ENCODE measurements at regions not wholly inside any gene's neighbourhood (a gene's known extent, or its start where the extent isn't known, plus 50 kb on each side); places are given as distances from the start of the nearest gene placed in this dataset.
"Not testable (repeated sequence)": the region's sequence is repeated elsewhere in the genome, so short reads cannot be mapped to it uniquely, and the experiment has no call there.

DNA sequence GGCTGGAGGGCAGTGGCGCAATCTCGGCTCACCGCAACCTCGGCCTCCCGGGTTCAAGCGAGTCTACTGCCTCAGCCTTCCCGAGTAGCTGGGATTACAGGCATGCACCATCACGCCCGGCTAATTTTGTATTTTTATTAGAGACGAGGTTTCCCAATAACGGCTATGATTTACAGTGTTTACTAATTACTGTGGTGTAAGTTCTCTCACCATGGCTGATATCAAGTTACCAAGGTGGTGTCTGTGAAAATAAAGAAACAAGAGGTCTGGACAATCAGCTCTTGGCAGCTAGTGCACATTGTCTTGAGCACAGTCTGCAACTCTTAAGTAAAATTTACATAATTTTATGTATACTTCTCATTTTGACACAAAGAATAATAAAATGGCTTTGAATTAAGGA lies 385.5 kb upstream of the COX7C start:
- no peak overlapping the region for H3K27ac ChIP-seq
- H3K4me3 ChIP-seq: no peak overlapping the region
- DNase-seq (no peak), ATAC-seq (no peak)
- H3K9me3 ChIP-seq: no peaks in the 10 kb centered on the region
- H3K36me3 ChIP-seq: no peaks in the 10 kb centered on the region
- TF ChIP-seq, protein P1, sequence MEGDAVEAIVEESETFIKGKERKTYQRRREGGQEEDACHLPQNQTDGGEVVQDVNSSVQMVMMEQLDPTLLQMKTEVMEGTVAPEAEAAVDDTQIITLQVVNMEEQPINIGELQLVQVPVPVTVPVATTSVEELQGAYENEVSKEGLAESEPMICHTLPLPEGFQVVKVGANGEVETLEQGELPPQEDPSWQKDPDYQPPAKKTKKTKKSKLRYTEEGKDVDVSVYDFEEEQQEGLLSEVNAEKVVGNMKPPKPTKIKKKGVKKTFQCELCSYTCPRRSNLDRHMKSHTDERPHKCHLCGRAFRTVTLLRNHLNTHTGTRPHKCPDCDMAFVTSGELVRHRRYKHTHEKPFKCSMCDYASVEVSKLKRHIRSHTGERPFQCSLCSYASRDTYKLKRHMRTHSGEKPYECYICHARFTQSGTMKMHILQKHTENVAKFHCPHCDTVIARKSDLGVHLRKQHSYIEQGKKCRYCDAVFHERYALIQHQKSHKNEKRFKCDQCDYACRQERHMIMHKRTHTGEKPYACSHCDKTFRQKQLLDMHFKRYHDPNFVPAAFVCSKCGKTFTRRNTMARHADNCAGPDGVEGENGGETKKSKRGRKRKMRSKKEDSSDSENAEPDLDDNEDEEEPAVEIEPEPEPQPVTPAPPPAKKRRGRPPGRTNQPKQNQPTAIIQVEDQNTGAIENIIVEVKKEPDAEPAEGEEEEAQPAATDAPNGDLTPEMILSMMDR (IDR thresholded peaks at IDR 0.05): no peak
- H3K27me3 ChIP-seq: no peaks in the 10 kb centered on the region
- intact Hi-C loops (cut with DNase I): no loop called here
- H3K4me1 ChIP-seq: no peaks in the 10 kb centered on the region

DNA sequence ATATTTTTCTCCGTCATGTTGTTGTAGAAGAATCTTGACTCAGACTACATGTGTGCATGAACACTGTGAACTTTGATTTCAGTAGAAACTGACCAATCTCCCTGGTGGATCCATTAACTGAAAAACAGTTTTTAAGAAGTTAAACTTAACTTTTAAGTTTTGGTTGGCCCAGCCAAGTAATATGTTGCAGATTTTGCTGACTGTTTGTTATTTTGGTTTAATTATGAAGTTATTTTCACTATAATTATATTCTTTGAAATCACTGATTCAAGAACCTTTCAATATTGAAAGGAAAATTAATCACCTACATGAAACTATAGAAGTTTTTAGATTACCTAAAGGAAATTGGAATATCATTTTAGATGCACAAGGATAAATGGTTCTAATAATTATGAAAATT lies 373.6 kb upstream of the COX7C start:
- Histone ChIP-seq H3K4me3 (no peak overlapping the region), H3K4me1 (no peaks in the 10 kb centered on the region), H3K27ac (no peak overlapping the region), H3K27me3 (no peaks in the 10 kb centered on the region), H3K36me3 (no peaks in the 10 kb centered on the region), H3K9me3 (no peaks in the 10 kb centered on the region)
- TF ChIP-seq, protein P1 (IDR thresholded peaks at IDR 0.05): no peak
- intact Hi-C loops (cut with DNase I): no loop called here
- ATAC-seq (no peak), DNase-seq (no peak)

DNA sequence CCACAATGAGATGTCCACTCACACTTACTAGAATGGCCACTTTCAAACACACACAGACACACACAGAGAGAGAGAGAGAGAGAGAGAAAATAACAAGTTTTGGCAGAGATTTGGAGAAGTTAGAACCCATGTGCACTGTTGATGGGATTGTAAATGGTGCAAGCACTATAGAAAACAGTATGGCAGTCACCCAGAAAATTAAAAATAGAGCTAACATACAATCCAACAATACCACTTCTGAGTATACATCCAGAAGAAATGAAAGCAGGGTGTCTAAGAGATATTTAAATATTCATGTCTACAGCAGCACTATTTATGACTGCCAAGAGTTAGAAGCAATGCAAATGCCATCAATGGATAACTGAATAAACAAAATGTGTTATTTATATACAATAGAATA lies 359.9 kb upstream of the COX7C start:
- H3K27ac ChIP-seq: no peak overlapping the region
- H3K9me3 ChIP-seq: no peaks in the 10 kb centered on the region
- no peaks in the 10 kb centered on the region for H3K36me3 ChIP-seq
- no peaks in the 10 kb centered on the region for H3K27me3 ChIP-seq
- ATAC-seq: no peak
- intact Hi-C loops (cut with DNase I): no loop called here
- no peak overlapping the region for H3K4me3 ChIP-seq
- H3K4me1 ChIP-seq: no peaks in the 10 kb centered on the region
- TF ChIP-seq, protein P1 (IDR thresholded peaks at IDR 0.05): no peak
- DNase-seq: no peak

DNA sequence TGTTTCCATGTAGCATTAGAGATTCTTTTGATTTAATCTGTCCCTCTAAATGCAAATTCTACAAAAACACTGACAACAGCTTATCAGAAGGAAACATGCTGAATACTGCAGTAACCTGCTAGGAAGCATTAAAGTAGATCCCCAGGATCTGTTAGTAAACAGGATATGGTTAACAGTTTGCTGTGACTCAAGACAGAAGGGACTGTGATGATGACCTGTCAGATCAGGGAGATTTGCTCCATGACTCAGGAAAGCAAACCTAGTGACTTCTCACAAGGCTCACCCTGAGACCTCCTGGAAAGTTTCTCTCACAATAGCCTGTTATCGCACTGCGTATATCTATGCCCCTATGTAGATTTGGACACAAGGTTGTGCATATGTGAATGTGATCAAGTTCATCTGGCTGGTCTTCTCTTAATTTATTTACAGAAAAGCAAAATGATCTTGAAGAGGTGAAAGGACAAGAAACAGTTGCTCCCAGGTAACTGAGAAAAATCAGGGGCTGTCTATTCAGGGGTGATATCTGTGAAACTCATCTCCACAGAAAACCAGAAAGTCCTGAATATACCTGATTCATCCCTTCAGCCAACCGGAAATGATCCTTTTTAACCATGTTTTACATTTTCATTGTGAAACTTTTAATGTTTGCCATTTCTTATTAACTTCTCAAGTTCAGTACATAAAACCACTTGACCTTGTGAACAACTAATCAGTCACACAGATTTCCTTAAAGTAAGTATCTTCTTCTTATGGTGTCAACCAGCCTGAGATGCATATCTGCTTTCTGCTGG lies 333.1 kb upstream of the COX7C start:
- DNase-seq; H3K9me3 ChIP-seq; H3K36me3 ChIP-seq; H3K4me3 ChIP-seq; intact Hi-C loops (cut with DNase I); H3K4me1 ChIP-seq; ATAC-seq; H3K27me3 ChIP-seq; H3K27ac ChIP-seq: not testable (repeated sequence)

DNA sequence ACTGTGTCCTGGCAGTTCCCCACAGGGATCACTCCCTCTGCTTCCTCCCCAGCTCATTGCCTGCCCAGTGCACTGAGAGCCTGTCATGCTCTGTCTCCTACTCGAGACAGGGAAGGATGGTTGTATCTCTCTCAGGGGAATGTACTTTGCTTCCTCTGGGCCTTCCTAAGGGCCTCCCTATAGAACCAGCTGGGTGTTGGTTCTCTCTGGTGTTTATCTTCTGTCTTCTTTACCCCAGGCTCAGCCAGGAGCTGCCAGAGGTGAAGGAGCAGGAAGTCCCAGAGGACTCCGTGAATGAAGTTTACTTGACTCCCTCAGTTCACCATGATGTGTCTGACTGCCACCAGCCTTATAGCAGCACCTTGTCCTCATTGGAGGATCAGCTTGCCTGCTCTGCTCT lies 330.3 kb upstream of the COX7C start:
- H3K4me3 ChIP-seq; H3K36me3 ChIP-seq; H3K4me1 ChIP-seq; DNase-seq; H3K27ac ChIP-seq; H3K27me3 ChIP-seq; ATAC-seq; intact Hi-C loops (cut with DNase I); H3K9me3 ChIP-seq: not testable (repeated sequence)

DNA sequence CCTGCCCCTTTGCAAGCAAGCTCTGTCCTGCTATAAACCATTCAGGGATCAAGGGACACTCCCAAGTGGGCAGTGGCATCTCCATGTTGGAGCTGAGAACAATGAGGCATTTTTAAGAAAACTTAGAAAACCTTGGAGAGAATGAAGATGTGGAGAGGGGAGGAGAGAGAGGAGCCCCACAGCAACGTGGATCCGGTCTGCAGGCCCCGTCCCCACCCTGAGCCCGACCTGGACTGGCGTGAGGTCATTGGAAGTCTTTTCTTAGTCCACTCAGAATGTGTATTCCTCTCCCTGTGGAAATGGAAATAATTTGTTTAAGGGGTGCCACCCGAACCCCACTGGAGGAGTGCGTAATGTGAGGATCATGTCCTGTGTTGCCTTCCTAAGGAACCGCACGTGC lies 328.0 kb upstream of the COX7C start:
- H3K27me3 ChIP-seq; ATAC-seq; H3K4me3 ChIP-seq; H3K27ac ChIP-seq; H3K9me3 ChIP-seq; intact Hi-C loops (cut with DNase I); H3K4me1 ChIP-seq; H3K36me3 ChIP-seq; DNase-seq: not testable (repeated sequence)

DNA sequence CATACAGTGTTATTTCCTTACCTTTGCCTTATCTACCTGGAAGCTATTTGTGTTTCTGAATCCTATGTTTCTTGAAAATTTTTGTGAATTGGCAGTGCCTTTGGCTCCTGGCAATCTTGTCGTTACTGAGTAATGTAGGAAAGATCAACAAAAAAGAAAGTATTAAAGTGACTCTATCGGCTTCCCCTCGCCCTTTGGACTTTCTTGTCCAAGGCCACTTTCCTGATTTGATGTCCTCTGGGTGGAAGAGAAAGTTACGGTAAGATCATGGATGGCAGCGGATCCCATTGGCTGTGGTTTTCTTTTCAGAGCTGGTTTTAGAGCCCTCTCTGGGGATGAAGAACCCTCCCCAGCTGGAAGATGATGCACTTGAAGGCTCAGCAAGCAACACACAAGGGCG lies 324.9 kb upstream of the COX7C start:
- intact Hi-C loops (cut with DNase I); ATAC-seq; H3K27me3 ChIP-seq; H3K9me3 ChIP-seq; DNase-seq; H3K36me3 ChIP-seq; H3K4me3 ChIP-seq; H3K27ac ChIP-seq; H3K4me1 ChIP-seq: not testable (repeated sequence)

DNA sequence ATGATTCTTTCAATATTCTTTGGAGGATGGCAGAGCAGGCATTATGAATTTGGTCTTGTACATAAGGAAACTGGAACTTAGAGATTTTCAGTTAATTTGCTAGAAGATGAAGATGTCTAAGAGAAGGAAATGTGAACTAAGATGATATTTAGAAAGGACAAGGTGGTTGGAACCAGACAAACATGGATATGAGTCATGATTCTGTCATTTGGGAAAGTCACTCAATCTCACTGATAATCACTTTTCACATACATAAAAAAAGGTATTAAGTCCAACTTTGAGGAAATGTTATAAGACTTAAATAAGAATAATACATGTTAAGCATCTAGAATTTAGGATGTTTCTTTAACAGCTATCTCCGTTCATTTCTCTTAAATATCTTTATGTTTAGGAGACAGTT lies 315.1 kb upstream of the COX7C start:
- H3K36me3 ChIP-seq; H3K4me3 ChIP-seq; H3K27me3 ChIP-seq; H3K4me1 ChIP-seq; H3K9me3 ChIP-seq; H3K27ac ChIP-seq; ATAC-seq; DNase-seq; intact Hi-C loops (cut with DNase I): not testable (repeated sequence)
